Left lobe of liver (tissue), 2 donors: ENCODE measurements at regions not wholly inside any gene's neighbourhood (a gene's known extent, or its start where the extent isn't known, plus 50 kb on each side); places are given as distances from the start of the nearest gene placed in this dataset.

Source experiments
- ATAC-seq: fragments of 200-7000 bp; cut with Tn5 transposase; one replicate; pipeline ENCODE4 v1.9.1; 2020; ENCODE audit warnings: mild to moderate bottlenecking, moderate library complexity
- DNase-seq: peaks from one replicate; pipeline ENCODE4 v3.0.0-alpha.2; 2020; ENCODE audit warnings: low spot score
- donor health status: DM: no; HTN: no; CAD: no; lungs with moderate emphysema.
- donor health status: DM: no; HTN: yes; CAD: no.

GRCh38 chr9:29198861-29199260 lies 1625.6 kb upstream of the C9orf72 start:
- no peak for ATAC-seq
- DNase-seq = no peak

- DNase-seq = no peak
- no peak for ATAC-seq
Measured at GRCh38 chr9:29199975-29200374, 1626.7 kb upstream of the C9orf72 start.

- DNase-seq (no peak), ATAC-seq (no peak)
Measured at GRCh38 chr9:29200650-29201049, 1627.4 kb upstream of the C9orf72 start.

GRCh38 chr9:29203244-29203930 lies 1630.1 kb upstream of the C9orf72 start:
- ATAC-seq (no peak), DNase-seq (no peak)

GRCh38 chr9:29208670-29209069 lies 1635.4 kb upstream of the C9orf72 start:
- DNase-seq = no peak

GRCh38 chr9:29209748-29210291 lies 1636.5 kb upstream of the C9orf72 start:
- no peak for DNase-seq
- no peak for ATAC-seq

More at GRCh38 chr9:29208670-29209069, 1635.4 kb upstream of the C9orf72 start:
- ATAC-seq = no peak

- no peak for DNase-seq
- ATAC-seq = no peak
Measured at GRCh38 chr9:29211003-29211579, 1637.8 kb upstream of the C9orf72 start.

- DNase-seq (no peak), ATAC-seq (peak; percentile 98)
Measured at GRCh38 chr9:29211580-29212396, 1638.5 kb upstream of the C9orf72 start.

GRCh38 chr9:29212397-29213387 lies 1639.4 kb upstream of the C9orf72 start:
- ATAC-seq (peak; percentile 55), DNase-seq (no peak)

- ATAC-seq (no peak), DNase-seq (no peak)
Measured at GRCh38 chr9:29213417-29214153, 1640.3 kb upstream of the C9orf72 start, which contains the start of gene LINGO2. TSS of gene LINGO2 (minus strand) at chr9:29213601.

- DNase-seq (no peak), ATAC-seq (no peak)
Measured at GRCh38 chr9:29214154-29214689, 1640.9 kb upstream of the C9orf72 start.

- no peak for DNase-seq
- no peak for ATAC-seq
Measured at GRCh38 chr9:29214690-29215253, 1641.5 kb upstream of the C9orf72 start.

- ATAC-seq (no peak), DNase-seq (no peak)
Measured at GRCh38 chr9:29217966-29218365, 1644.7 kb upstream of the C9orf72 start.

GRCh38 chr9:29220596-29221251 lies 1647.4 kb upstream of the C9orf72 start:
- DNase-seq = no peak
- ATAC-seq = no peak

GRCh38 chr9:29228558-29228957 lies 1655.3 kb upstream of the C9orf72 start:
- DNase-seq (no peak), ATAC-seq (no peak)

- no peak for DNase-seq
- no peak for ATAC-seq
Measured at GRCh38 chr9:29230931-29231330, 1657.7 kb upstream of the C9orf72 start.

GRCh38 chr9:29233193-29233592 lies 1659.9 kb upstream of the C9orf72 start:
- no peak for ATAC-seq
- DNase-seq = no peak

GRCh38 chr9:29241320-29241719 lies 1668.0 kb upstream of the C9orf72 start:
- ATAC-seq = no peak
- no peak for DNase-seq

- DNase-seq = no peak
- ATAC-seq = no peak
Measured at GRCh38 chr9:29245351-29245750, 1672.1 kb upstream of the C9orf72 start.
